HG03039 (cell line): ENCODE measurements at regions not wholly inside any gene's neighbourhood (a gene's known extent, or its start where the extent isn't known, plus 50 kb on each side); places are given as distances from the start of the nearest gene placed in this dataset.

Experiments used
- ATAC-seq: cut with Tn5 transposase; IDR thresholded peaks from one replicate; pipeline ENCODE4 v1.9.1; 2021; ENCODE audit warnings: mild to moderate bottlenecking, moderate library complexity; ENCODE audit not compliant: unreplicated experiment

- ATAC-seq = no peak
Observed at GRCh38 chr4:45119376-45119775, 393.0 kb upstream of the GNPDA2 start.

DNA sequence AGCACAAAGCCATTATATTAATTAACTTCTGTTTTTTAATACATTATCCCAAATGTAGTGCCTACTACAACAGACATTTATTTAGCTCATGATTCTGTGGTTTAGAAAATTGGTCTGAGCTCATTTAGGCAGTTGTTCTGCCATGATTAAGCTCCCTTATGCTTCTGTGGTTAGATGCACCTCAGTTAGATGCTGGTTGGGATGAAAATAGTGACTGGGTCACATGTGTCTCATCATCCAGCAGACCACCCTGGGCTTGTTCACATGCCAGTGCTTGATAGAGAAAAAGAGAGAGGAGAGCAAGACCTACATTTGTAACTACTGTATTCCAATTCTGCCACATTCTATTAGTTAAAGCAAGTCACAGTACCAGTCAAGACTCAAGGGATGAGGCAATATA is 376.4 kb upstream of the GNPDA2 start:
- ATAC-seq = no peak

GRCh38 chr4:45100956-45101818 is 374.8 kb upstream of the GNPDA2 start:
- no peak for ATAC-seq

DNA sequence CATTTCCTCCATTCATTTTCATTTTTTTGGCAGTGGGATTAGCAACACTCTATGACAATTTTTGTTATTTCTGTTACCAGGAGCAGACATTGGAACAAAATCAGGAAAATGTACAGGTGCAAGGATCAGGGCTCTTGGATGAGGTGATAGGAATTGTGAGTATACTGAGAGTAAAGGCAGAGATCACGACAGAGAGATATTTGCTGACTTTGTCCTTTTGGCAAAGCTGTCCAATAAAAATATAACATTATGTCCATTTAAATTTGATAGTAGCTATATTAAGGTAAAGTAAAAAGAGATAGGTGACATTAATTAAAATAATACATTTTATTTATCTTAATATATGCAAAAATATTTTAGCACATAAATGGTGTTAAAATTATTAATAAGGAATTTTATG is 373.1 kb upstream of the GNPDA2 start:
- ATAC-seq = no peak

DNA sequence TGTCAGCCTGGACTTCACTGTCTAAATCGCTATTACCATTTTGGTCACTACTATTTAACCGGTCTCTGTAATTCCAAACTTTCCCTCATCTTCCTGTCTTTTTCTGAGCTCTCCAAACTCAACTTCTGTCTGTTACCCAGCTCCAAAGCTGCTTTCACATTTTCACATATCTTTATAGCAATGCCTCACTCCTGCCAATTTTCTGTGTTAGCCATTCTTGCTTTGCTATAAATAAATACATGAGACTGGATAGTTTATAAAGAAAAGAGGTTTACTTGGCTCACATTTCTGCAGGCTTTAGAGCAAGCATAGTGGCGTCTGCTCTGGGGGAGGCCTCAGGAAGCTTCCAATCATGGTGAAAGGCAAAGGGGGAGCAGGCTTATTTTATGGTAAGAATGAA is 368.3 kb upstream of the GNPDA2 start:
- ATAC-seq = no peak

- no peak for ATAC-seq
Observed at GRCh38 chr4:45082101-45082500, 355.7 kb upstream of the GNPDA2 start.

- no peak for ATAC-seq
Observed at GRCh38 chr4:45079616-45080015, 353.3 kb upstream of the GNPDA2 start.

- no peak for ATAC-seq
Observed at GRCh38 chr4:45078201-45078600, 351.8 kb upstream of the GNPDA2 start.

DNA sequence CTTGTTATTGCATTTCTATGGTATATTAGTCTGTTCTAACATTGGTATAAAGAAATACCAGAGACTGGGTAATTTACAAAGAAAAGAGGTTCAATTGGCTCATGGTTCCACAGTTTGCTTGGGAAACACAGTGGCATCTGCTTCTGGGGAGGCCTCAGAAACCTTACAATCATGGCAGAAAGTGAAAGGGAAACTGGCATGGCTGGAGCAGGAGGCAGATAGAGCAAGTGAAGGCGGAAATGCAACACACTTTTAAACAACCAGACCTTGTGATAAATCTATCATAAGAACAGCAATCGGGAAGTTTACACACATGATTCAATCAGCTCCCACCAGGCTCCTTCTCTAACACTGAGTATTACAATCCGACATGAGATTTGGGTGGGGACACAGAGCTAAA is 346.6 kb upstream of the GNPDA2 start:
- no peak for ATAC-seq

DNA sequence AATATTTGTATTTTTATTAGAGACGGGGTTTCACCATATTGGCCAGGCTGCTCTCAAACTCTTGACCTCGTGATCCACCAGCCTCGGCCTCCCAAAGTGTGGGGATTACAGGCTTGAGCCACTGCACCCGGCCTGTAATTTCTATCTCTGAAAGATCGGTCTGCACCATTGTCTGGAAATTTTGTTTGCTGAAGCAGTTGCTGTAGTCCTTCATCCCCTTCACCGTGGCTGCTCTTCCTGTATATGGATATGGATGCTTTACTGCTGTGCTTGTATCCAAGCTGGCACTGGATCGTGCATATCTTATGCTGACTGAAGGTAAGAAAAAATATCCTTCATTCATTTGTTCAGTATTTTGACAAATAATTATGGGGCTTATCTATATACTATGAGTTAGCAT is 338.4 kb upstream of the GNPDA2 start:
- ATAC-seq = no peak

- ATAC-seq = no peak
Observed at GRCh38 chr4:45063696-45064095, 337.3 kb upstream of the GNPDA2 start.

GRCh38 chr4:45062935-45063545 is 336.7 kb upstream of the GNPDA2 start:
- no peak for ATAC-seq

GRCh38 chr4:45043911-45044310 is 317.6 kb upstream of the GNPDA2 start:
- ATAC-seq = no peak

DNA sequence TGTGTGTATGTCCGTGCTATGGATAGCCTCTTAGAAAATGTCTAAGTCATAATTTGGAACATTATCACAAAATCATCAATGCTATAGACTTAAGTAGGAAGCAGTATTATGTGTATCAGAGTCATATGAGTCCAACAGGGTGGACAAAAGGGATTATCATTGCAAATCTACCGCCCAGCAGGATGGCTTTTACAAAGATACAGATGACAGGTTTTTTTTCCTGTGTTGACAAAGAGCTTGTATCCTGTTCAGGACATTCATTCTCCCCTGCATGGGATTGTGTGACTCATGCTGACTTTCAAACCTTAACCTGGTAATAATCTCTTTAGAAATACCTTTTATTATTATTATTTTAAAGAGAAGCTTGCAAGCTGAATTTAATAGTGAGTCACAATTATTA is 310.3 kb upstream of the GNPDA2 start:
- no peak for ATAC-seq

GRCh38 chr4:45033676-45034419 is 307.5 kb upstream of the GNPDA2 start:
- no peak for ATAC-seq

DNA sequence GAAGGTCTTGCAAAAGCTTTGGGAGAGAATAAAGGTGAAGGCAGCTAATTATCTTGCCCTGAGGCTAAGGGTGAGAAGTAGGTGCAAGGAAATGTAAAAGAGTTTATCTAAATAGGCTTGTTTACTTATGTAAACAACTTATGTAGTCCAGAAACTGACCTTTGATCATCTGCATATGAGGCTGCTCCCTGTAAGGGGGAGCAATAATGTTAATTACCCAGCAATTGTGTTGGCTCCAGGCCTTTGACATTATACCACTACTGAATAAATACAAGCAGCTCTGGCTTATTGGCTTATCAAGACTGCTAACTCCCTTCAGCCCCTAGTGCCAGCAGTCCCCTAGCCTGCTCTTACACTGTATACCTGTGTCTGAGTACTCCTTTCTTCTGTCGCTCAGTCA is 303.7 kb upstream of the GNPDA2 start:
- no peak for ATAC-seq

DNA sequence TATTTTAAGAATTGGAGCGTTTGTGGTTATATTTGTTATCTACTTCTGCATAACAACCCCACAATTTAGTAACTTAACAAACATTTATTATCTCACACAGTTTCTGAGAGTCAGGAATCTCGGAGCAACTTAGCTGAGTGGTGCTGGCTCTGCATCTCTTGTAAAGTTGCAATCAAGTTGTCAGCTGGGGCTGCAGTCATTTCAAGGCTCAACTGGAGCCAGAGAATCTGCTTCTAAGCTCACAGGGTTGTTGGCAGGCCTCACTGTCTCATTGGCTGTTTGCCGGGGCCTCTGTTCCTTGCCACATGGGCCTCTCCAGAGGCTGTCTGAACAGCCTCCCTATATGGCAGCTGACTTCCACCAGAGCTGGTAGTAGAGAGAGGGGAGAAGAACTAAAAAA is 281.2 kb upstream of the GNPDA2 start:
- ATAC-seq = no peak

GRCh38 chr4:45006078-45006477 is 279.7 kb upstream of the GNPDA2 start:
- ATAC-seq = no peak

- no peak for ATAC-seq
Observed at GRCh38 chr4:45004847-45005565, 278.6 kb upstream of the GNPDA2 start.

GRCh38 chr4:45004326-45004725 is 278.0 kb upstream of the GNPDA2 start:
- ATAC-seq = no peak

- no peak for ATAC-seq
Observed at GRCh38 chr4:44996276-44996845, 270.0 kb upstream of the GNPDA2 start.
